Kidney (tissue), 13 donors: ENCODE measurements at regions not wholly inside any gene's neighbourhood (a gene's known extent, or its start where the extent isn't known, plus 50 kb on each side); places are given as distances from the start of the nearest gene placed in this dataset.
A peak's percentile ranks its signal among the peaks of the same experiment; 100 is the strongest.

Source experiments
- DNase-seq, 5 donors: peaks; one replicate each; pipeline ENCODE4 v3.0.0-alpha.2; 2013 to 2020
- FAIRE-seq: peaks from 2 replicates; lab custom pipeline; 2012; peaks lifted over from hg19 to GRCh38; lab: Jason Lieb, UNC
- H3K27ac ChIP-seq, 2 donors: one replicate each; pipeline ENCODE4 v1.7.0; 2013; ENCODE audit warnings: low read depth in 2 of 2, low read length in 2 of 2, inconsistent platforms in 1 of 2
- H3K27me3 ChIP-seq: one replicate; pipeline ENCODE4 v1.7.1; 2013; ENCODE audit warnings: low read length, inconsistent platforms; ENCODE audit not compliant: control insufficient read depth, insufficient read depth
- H3K36me3 ChIP-seq, 3 donors: one replicate each; pipeline versions ENCODE4 v1.7.0 to v1.7.1; 2013; ENCODE audit warnings: low read length in 3 of 3, control low read depth in 1 of 3, inconsistent platforms in 1 of 3; ENCODE audit not compliant: insufficient read depth in 3 of 3, control insufficient read depth in 2 of 3
- H3K4me1 ChIP-seq, 3 donors: one replicate each; pipeline versions ENCODE4 v1.7.0 to v1.7.1; 2013; ENCODE audit warnings: low read length in 3 of 3, inconsistent platforms in 1 of 3, low read depth in 1 of 3; ENCODE audit not compliant: control insufficient read depth in 2 of 3, insufficient read depth in 2 of 3
- H3K4me3 ChIP-seq, 3 donors: one replicate each; pipeline versions ENCODE4 v1.7.0 to v1.8.1; 2013; ENCODE audit warnings: low read length in 3 of 3, control low read depth in 1 of 3, inconsistent platforms in 1 of 3
- H3K9ac ChIP-seq, 3 donors: one replicate each; pipeline versions ENCODE4 v1.7.0 to v1.7.1; 2013; ENCODE audit warnings: low read length in 3 of 3, control low read depth in 1 of 3, inconsistent platforms in 1 of 3
- H3K9me3 ChIP-seq, 3 donors: one replicate each; pipeline versions ENCODE4 v1.7.0 to v1.7.1; 2013; ENCODE audit warnings: low read length in 3 of 3, control low read depth in 1 of 3, inconsistent platforms in 1 of 3; ENCODE audit not compliant: control insufficient read depth in 2 of 3, insufficient read depth in 1 of 3
- intact Hi-C: fragments of 100-400 bp; cut with DNase I; formaldehyde crosslinking; loops from one replicate; pipeline ENCODE4 v1.11.1; 2022
- TF ChIP-seq, protein P1 (sequence below): IDR thresholded peaks from 3 replicates; pipeline ENCODE4 v1.5.1; 2012; ENCODE audit warnings: mild to moderate bottlenecking, moderate library complexity, borderline replicate concordance; ENCODE audit not compliant: insufficient read depth; ENCODE audit errors: extremely low read depth
- donor health status: control.
- donor health status: control.
- donor health status: control.
- donor health status: control.
- donor health status: control.
- donor health status: DM: yes; HTN: yes; CAD: no.
- donor health status: Normal renal cell carcinoma (clear cell type).

DNA sequence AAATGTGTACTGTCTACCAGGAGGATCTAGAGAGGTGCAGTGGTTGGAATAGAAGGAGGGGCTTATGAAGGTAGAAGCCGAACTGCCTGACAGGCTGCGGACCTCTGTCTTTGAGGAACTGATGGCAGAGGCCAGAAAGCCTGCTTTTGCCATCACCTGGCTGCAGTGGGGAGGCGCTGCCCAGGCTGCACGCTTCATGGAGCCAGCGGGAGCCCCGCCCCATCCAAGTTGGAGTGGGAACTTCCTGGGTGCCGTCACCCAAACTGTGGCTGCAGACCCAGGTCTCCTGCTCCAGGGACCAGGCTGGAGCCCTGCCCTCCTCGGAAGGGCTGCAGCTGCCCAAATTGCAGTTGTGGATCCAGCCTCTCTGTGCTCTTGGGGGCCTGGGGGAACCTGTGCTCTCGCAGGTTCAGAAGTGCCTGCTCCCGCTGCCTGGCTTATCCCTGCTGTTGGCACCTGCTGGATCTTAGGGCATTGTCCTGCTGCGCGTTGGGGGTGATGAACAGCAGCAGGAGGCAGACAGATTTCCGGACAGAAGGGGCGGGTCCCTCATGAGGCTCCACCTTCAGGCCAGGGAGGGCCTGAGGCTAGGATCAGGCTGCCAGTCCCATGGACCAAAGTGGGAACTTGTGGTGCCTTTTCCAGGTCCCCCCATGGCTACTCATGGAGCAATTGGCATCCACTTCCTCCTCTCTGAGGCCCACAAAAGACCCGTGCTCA, 118.0 kb upstream of the PLPPR4 start:
- H3K9ac ChIP-seq = no peak overlapping the region
- H3K27ac ChIP-seq = no peak overlapping the region
- H3K36me3 ChIP-seq = no peaks in the 10 kb centered on the region
- H3K27me3 ChIP-seq = no peaks in the 10 kb centered on the region
- TF ChIP-seq, protein P1, sequence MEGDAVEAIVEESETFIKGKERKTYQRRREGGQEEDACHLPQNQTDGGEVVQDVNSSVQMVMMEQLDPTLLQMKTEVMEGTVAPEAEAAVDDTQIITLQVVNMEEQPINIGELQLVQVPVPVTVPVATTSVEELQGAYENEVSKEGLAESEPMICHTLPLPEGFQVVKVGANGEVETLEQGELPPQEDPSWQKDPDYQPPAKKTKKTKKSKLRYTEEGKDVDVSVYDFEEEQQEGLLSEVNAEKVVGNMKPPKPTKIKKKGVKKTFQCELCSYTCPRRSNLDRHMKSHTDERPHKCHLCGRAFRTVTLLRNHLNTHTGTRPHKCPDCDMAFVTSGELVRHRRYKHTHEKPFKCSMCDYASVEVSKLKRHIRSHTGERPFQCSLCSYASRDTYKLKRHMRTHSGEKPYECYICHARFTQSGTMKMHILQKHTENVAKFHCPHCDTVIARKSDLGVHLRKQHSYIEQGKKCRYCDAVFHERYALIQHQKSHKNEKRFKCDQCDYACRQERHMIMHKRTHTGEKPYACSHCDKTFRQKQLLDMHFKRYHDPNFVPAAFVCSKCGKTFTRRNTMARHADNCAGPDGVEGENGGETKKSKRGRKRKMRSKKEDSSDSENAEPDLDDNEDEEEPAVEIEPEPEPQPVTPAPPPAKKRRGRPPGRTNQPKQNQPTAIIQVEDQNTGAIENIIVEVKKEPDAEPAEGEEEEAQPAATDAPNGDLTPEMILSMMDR = no peak
- FAIRE-seq = no peak
- DNase-seq = peak in 1 of 5 donors; percentile 44
- intact Hi-C loops = no loop called here
- H3K9me3 ChIP-seq = no peaks in the 10 kb centered on the region
- H3K4me1 ChIP-seq = no peaks in the 10 kb centered on the region
- H3K4me3 ChIP-seq = no peak overlapping the region

DNA sequence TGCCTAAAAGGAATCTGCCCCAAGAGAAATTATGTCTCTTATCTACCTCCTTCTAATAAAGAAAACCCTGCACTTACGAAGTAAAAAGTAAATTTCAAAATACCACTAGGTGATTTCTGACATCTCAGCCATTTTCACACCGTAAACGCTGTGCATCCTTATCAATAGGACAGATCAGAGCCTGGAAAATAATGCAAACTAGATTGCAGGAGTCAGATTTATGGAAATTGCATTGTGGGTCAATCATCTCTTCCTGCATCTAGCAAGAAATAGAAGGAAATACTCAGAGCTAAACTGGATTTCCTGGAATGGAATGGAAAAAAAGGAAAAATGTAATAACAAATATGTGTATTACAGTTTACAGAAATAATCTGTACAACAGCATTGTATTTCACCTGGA, 114.3 kb upstream of the PLPPR4 start:
- TF ChIP-seq, protein P1 = no peak
- intact Hi-C loops = no loop called here
- DNase-seq (no peak), FAIRE-seq (no peak)
- Histone ChIP-seq H3K27me3 (no peaks in the 10 kb centered on the region), H3K27ac (no peak overlapping the region), H3K4me3 (no peak overlapping the region), H3K9ac (no peak overlapping the region), H3K9me3 (no peaks in the 10 kb centered on the region), H3K4me1 (no peaks in the 10 kb centered on the region), H3K36me3 (no peaks in the 10 kb centered on the region)

DNA sequence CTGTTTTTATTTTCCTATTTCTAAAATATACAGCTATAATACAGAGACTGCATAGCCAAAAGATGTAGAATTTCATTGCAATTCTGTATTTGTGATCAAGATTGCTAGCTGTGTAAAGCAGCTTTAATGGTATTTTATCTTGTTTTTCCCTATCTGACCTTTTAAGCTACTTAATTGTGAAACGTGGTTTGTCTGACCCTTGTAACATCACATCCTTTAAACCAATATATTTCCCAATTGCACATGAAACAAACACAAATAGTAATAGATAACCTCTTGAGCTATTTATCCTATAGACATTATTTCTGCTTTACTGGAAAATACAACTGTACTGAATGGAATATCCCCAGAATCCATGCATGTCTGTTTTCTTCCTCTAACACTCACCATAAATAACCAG, 112.2 kb upstream of the PLPPR4 start:
- no peaks in the 10 kb centered on the region for H3K27me3 ChIP-seq
- no peak overlapping the region for H3K4me3 ChIP-seq
- intact Hi-C loops = no loop called here
- TF ChIP-seq, protein P1 = no peak
- no peaks in the 10 kb centered on the region for H3K36me3 ChIP-seq
- H3K4me1 ChIP-seq = no peaks in the 10 kb centered on the region
- H3K27ac ChIP-seq = no peak overlapping the region
- H3K9me3 ChIP-seq = no peaks in the 10 kb centered on the region
- DNase-seq (no peak), FAIRE-seq (no peak)
- H3K9ac ChIP-seq = no peak overlapping the region

DNA sequence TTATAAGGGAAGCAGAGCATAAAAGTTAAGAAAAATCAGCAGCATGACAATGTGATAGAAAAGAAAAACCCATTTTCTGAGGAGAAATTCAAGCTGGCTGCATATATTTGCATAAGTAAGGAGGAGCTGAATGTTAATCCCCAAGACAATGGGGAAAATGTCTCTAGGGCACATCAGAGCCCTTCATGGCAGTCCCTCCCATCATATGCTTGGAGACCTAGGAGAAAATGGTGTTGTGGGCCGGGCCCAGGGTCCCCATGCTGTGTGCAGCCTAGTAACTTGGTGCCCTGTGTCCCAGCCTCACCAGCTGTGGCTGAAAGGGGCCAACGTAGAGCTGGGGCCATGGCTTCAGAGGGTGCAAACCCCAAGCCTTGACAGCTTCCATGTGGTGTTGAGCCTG, 100.6 kb upstream of the PLPPR4 start:
- FAIRE-seq = no peak
- no peaks in the 10 kb centered on the region for H3K9me3 ChIP-seq
- H3K4me3 ChIP-seq = no peak overlapping the region
- intact Hi-C loops = no loop called here
- no peak overlapping the region for H3K9ac ChIP-seq
- H3K27ac ChIP-seq = no peak overlapping the region
- TF ChIP-seq, protein P1 = no peak
- no peak for DNase-seq
- no peaks in the 10 kb centered on the region for H3K36me3 ChIP-seq
- no peaks in the 10 kb centered on the region for H3K27me3 ChIP-seq
- no peaks in the 10 kb centered on the region for H3K4me1 ChIP-seq
